ENCODE measurements at regions not wholly inside any gene's neighbourhood (a gene's known extent, or its start where the extent isn't known, plus 50 kb on each side); places are given as distances from the start of the nearest gene placed in this dataset.
"Not testable (repeated sequence)": the region's sequence is repeated elsewhere in the genome, so short reads cannot be mapped to it uniquely, and the experiment has no call there.

GRCh38 chr10:21135023-21135931, 238.2 kb upstream of the NEBL start:
- Histone ChIP-seq H3K9me3 (ENCODE audit: low read length) (no peaks in the 10 kb centered on the region), H3K36me3 (ENCODE audit: insufficient read depth, low read length) (no peaks in the 10 kb centered on the region), H2AFZ (ENCODE audit: low read length) (no peak overlapping the region), H3K9ac (ENCODE audit: low read length) (no peak overlapping the region), H3K4me3 (ENCODE audit: low read length) (no peak overlapping the region), H3K27me3 (ENCODE audit: low read length) (no peaks in the 10 kb centered on the region), H3K4me1 (ENCODE audit: low read length) (no peaks in the 10 kb centered on the region), H3K4me2 (ENCODE audit: low read depth, low read length, poor library complexity, severe bottlenecking) (no peak overlapping the region), H3K79me2 (ENCODE audit: low read length) (no peaks in the 10 kb centered on the region), H3K27ac (ENCODE audit: low read length) (no peak overlapping the region), H3K9me2 (replicated peaks; ENCODE audit: insufficient read depth, low read length) (no peaks in the 10 kb centered on the region), H4K20me1 (ENCODE audit: insufficient read depth, low read depth, low read length) (no peaks in the 10 kb centered on the region)
- DNase-seq: no peak

DNA sequence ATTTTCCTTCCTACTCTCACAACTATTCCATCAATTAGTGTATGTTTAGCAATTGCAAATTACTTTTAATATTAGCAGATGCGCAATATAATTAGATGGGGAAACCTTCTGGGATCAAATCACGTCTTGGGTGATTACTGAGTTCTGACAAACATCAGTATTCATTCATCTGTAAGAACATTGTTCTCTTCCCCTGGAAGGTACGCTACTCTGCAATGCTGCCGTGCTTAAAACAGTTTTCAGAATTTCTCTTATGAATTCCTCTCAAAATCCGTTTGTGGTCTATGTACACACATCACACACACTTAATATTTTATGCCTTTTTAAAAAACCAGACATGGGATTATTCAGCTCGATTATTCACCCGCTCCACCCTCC, 237.5 kb upstream of the NEBL start:
- no peaks in the 10 kb centered on the region for H3K79me2 ChIP-seq (ENCODE audit: low read length)
- no peaks in the 10 kb centered on the region for H3K4me1 ChIP-seq (ENCODE audit: low read length)
- no peak overlapping the region for H3K4me2 ChIP-seq (ENCODE audit: low read depth, low read length, poor library complexity, severe bottlenecking)
- no peak for DNase-seq
- no peaks in the 10 kb centered on the region for H3K9me2 ChIP-seq (replicated peaks; ENCODE audit: insufficient read depth, low read length)
- no peaks in the 10 kb centered on the region for H3K36me3 ChIP-seq (ENCODE audit: insufficient read depth, low read length)
- no peak overlapping the region for H2AFZ ChIP-seq (ENCODE audit: low read length)
- no peak overlapping the region for H3K4me3 ChIP-seq (ENCODE audit: low read length)
- H3K9ac ChIP-seq (ENCODE audit: low read length): no peak overlapping the region
- H3K9me3 ChIP-seq (ENCODE audit: low read length): no peaks in the 10 kb centered on the region
- H4K20me1 ChIP-seq (ENCODE audit: insufficient read depth, low read depth, low read length): no peaks in the 10 kb centered on the region
- no peak overlapping the region for H3K27ac ChIP-seq (ENCODE audit: low read length)
- no peaks in the 10 kb centered on the region for H3K27me3 ChIP-seq (ENCODE audit: low read length)

DNA sequence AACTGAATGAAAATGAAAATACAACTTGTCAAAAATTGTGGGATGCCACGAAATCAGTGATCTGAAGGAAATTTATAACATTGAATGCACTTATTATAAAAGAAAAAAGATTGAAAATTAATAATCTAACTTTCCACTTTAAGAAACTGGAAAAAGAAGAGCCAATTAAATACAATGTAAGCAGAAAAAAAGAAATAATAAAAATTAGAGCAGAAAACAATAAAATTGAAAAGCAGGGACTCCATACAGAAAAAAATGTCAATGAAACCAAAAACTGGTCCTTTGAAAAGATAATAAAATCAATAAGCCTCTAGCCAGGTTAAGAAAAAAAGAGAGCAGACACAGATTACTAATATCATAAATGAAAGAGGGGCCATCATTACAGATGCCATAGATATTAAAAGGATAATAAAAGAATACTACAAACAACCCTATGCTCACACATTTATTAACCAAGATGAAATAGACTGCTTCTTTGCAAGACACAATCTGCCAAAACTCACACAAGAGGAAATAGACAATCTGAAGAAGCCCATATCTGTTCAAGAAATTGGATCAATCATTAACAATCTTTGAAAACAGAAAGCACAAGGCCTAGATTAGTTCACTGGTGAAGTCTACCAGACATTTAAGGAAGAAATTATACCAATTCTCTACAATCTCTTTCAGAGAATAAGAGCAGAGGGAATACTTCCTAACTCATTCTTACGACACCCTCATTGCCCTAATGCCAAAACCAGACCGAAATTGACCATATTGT, 233.8 kb upstream of the NEBL start:
- no peak overlapping the region for H3K4me3 ChIP-seq (ENCODE audit: low read length)
- H3K9me3 ChIP-seq (ENCODE audit: low read length): no peaks in the 10 kb centered on the region
- no peaks in the 10 kb centered on the region for H3K9me2 ChIP-seq (replicated peaks; ENCODE audit: insufficient read depth, low read length)
- H3K27me3 ChIP-seq (ENCODE audit: low read length): no peaks in the 10 kb centered on the region
- H3K4me1 ChIP-seq (ENCODE audit: low read length): no peaks in the 10 kb centered on the region
- no peak overlapping the region for H3K4me2 ChIP-seq (ENCODE audit: low read depth, low read length, poor library complexity, severe bottlenecking)
- H3K79me2 ChIP-seq (ENCODE audit: low read length): no peaks in the 10 kb centered on the region
- no peaks in the 10 kb centered on the region for H3K36me3 ChIP-seq (ENCODE audit: insufficient read depth, low read length)
- H3K9ac ChIP-seq (ENCODE audit: low read length): no peak overlapping the region
- H2AFZ ChIP-seq (ENCODE audit: low read length): no peak overlapping the region
- H4K20me1 ChIP-seq (ENCODE audit: insufficient read depth, low read depth, low read length): no peaks in the 10 kb centered on the region
- H3K27ac ChIP-seq (ENCODE audit: low read length): no peak overlapping the region
- DNase-seq: no peak

DNA sequence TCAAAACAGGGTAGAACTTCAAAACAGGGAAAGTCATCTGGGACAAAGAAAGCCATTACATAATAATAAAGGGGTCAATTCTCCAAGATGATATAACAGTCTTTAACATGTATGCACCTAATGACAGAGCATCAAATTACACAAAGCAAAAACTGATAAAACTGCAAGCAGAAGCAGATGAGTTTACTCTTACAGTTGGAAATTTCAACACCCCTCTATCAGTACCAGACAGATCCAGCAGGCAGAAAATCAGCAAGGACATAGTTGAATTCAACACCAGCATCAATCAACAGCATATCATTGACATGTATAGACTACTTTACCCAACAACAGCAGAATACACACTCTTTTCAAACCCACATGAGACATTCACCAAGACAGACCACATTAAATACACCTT, 233.0 kb upstream of the NEBL start:
- Histone ChIP-seq H3K4me2 (ENCODE audit: low read depth, low read length, poor library complexity, severe bottlenecking) (no peak overlapping the region), H3K9ac (ENCODE audit: low read length) (no peak overlapping the region), H3K9me2 (replicated peaks; ENCODE audit: insufficient read depth, low read length) (no peaks in the 10 kb centered on the region), H3K27ac (ENCODE audit: low read length) (no peak overlapping the region), H3K79me2 (ENCODE audit: low read length) (no peaks in the 10 kb centered on the region), H2AFZ (ENCODE audit: low read length) (no peak overlapping the region), H3K9me3 (ENCODE audit: low read length) (no peaks in the 10 kb centered on the region), H4K20me1 (ENCODE audit: insufficient read depth, low read depth, low read length) (no peaks in the 10 kb centered on the region), H3K36me3 (ENCODE audit: insufficient read depth, low read length) (no peaks in the 10 kb centered on the region), H3K4me3 (ENCODE audit: low read length) (no peak overlapping the region), H3K4me1 (ENCODE audit: low read length) (no peaks in the 10 kb centered on the region), H3K27me3 (ENCODE audit: low read length) (no peaks in the 10 kb centered on the region)
- no peak for DNase-seq

DNA sequence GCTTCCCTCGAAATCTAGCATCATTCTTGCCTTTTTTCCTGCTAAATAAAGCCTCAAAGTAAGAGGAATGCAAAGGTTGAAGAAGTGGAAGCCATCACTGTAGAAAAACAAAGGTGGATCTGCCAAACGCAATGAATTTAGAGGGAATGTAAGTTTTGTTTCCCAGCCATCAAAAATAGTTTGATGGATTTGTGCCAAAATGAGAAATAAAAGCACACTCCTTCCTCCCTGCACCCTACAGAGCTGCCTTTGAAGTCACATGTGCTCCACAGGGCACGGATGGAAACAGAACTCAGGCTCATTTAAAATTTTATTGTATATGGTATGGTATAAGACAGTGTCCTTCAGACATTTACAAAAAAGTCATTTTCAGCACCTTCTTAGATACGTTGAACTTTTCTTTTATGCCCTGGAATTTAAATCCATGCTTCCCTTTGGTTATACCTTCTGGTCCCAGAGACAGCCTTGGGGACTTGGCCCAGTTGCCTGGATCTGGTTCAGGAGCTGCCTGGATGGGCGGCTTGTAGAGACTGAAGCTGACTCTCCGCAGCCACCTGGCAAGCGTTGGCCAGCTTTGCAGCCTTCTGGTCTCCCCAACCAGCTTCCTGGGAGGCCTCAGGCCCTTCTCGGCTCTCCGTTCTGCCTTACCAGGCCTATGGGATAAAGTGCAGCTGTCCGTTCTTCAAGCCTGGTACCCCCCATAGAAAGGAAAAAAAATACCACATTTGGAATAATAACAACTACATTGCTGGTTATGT, 228.5 kb upstream of the NEBL start:
- H3K4me1 ChIP-seq (ENCODE audit: low read length): no peaks in the 10 kb centered on the region
- H3K36me3 ChIP-seq (ENCODE audit: insufficient read depth, low read length): no peaks in the 10 kb centered on the region
- H3K9ac ChIP-seq (ENCODE audit: low read length): no peak overlapping the region
- no peaks in the 10 kb centered on the region for H3K79me2 ChIP-seq (ENCODE audit: low read length)
- no peaks in the 10 kb centered on the region for H3K9me3 ChIP-seq (ENCODE audit: low read length)
- no peak overlapping the region for H2AFZ ChIP-seq (ENCODE audit: low read length)
- H3K4me2 ChIP-seq (ENCODE audit: low read depth, low read length, poor library complexity, severe bottlenecking): no peak overlapping the region
- H3K27ac ChIP-seq (ENCODE audit: low read length): no peak overlapping the region
- H3K4me3 ChIP-seq (ENCODE audit: low read length): no peak overlapping the region
- DNase-seq: no peak
- no peaks in the 10 kb centered on the region for H4K20me1 ChIP-seq (ENCODE audit: insufficient read depth, low read depth, low read length)
- H3K27me3 ChIP-seq (ENCODE audit: low read length): no peaks in the 10 kb centered on the region
- H3K9me2 ChIP-seq (replicated peaks; ENCODE audit: insufficient read depth, low read length): no peaks in the 10 kb centered on the region

DNA sequence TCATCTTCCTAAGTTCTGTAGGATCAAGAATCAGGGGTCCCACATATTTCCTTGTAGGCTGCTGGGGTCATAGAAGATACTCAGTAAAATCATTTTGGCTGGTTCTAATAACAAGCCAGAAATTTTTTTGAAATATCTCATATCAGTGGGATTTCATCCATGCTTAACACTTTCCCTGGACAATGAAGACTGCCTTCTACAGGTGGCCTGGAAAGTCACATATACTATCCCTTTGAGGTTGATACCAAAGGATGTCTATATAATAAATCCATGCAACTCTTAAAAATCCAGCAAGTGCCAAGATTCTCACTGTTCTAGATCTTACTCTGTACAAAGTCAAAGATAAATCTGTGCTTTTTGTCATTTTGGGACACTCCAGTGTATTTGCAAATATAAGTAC, 225.8 kb upstream of the NEBL start:
- Histone ChIP-seq H3K27me3 (ENCODE audit: low read length) (no peaks in the 10 kb centered on the region), H3K9me3 (ENCODE audit: low read length) (no peaks in the 10 kb centered on the region), H2AFZ (ENCODE audit: low read length) (no peak overlapping the region), H3K4me2 (ENCODE audit: low read depth, low read length, poor library complexity, severe bottlenecking) (no peak overlapping the region), H3K9ac (ENCODE audit: low read length) (no peak overlapping the region), H3K9me2 (replicated peaks; ENCODE audit: insufficient read depth, low read length) (no peaks in the 10 kb centered on the region), H3K27ac (ENCODE audit: low read length) (no peak overlapping the region), H3K36me3 (ENCODE audit: insufficient read depth, low read length) (no peaks in the 10 kb centered on the region), H3K4me3 (ENCODE audit: low read length) (no peak overlapping the region), H4K20me1 (ENCODE audit: insufficient read depth, low read depth, low read length) (no peaks in the 10 kb centered on the region), H3K79me2 (ENCODE audit: low read length) (no peaks in the 10 kb centered on the region), H3K4me1 (ENCODE audit: low read length) (no peaks in the 10 kb centered on the region)
- DNase-seq: no peak

GRCh38 chr10:21121822-21122221, 224.7 kb upstream of the NEBL start:
- not testable (repeated sequence) for H3K27ac ChIP-seq (ENCODE audit: low read length); H3K36me3 ChIP-seq (ENCODE audit: insufficient read depth, low read length); H3K9ac ChIP-seq (ENCODE audit: low read length); DNase-seq; H3K4me1 ChIP-seq (ENCODE audit: low read length); H3K79me2 ChIP-seq (ENCODE audit: low read length); H2AFZ ChIP-seq (ENCODE audit: low read length); H3K4me3 ChIP-seq (ENCODE audit: low read length); H3K4me2 ChIP-seq (ENCODE audit: low read depth, low read length, poor library complexity, severe bottlenecking); H3K27me3 ChIP-seq (ENCODE audit: low read length); H3K9me3 ChIP-seq (ENCODE audit: low read length); H3K9me2 ChIP-seq (replicated peaks; ENCODE audit: insufficient read depth, low read length); H4K20me1 ChIP-seq (ENCODE audit: insufficient read depth, low read depth, low read length)

DNA sequence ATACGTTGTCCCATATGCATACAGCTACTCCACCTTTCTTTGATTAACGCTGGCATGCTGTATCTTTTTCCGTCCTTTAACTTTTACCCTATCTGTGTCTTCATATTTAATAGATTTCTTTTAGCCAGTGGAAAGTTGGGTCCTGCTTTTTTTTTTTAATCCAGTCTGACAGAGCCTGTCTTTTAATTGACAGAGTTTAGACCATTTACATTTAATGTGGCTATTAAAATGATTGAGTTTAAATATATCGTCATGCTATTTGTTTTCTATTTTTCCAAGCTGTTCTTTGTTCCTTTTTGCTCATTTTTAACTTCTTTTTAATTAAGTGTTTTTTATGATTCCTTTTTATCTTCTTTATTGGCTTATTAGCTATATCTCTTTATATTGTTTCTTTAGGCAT, 217.6 kb upstream of the NEBL start:
- no peak overlapping the region for H2AFZ ChIP-seq (ENCODE audit: low read length)
- H3K4me1 ChIP-seq (ENCODE audit: low read length): no peaks in the 10 kb centered on the region
- H4K20me1 ChIP-seq (ENCODE audit: insufficient read depth, low read depth, low read length): no peaks in the 10 kb centered on the region
- H3K36me3 ChIP-seq (ENCODE audit: insufficient read depth, low read length): no peaks in the 10 kb centered on the region
- no peak overlapping the region for H3K27ac ChIP-seq (ENCODE audit: low read length)
- no peaks in the 10 kb centered on the region for H3K79me2 ChIP-seq (ENCODE audit: low read length)
- no peaks in the 10 kb centered on the region; the same call in 1 of the 2 replicates for H3K9me2 ChIP-seq (replicated peaks; ENCODE audit: insufficient read depth, low read length)
- DNase-seq: no peak
- no peaks in the 10 kb centered on the region for H3K9me3 ChIP-seq (ENCODE audit: low read length)
- H3K27me3 ChIP-seq (ENCODE audit: low read length): no peaks in the 10 kb centered on the region
- H3K9ac ChIP-seq (ENCODE audit: low read length): no peak overlapping the region
- H3K4me3 ChIP-seq (ENCODE audit: low read length): no peak overlapping the region
- H3K4me2 ChIP-seq (ENCODE audit: low read depth, low read length, poor library complexity, severe bottlenecking): no peak overlapping the region

All from Karpas-422 (cell line).